Right atrium auricular region (tissue), 2 donors: ENCODE measurements at regions not wholly inside any gene's neighbourhood (a gene's known extent, or its start where the extent isn't known, plus 50 kb on each side); places are given as distances from the start of the nearest gene placed in this dataset.
A peak's percentile ranks its signal among the peaks of the same experiment; 100 is the strongest.

Experiments
- DNase-seq: peaks from one replicate; pipeline ENCODE4 v3.0.0-alpha.2; 2019; ENCODE audit warnings: low spot score
- H3K27ac ChIP-seq, 2 donors: fragments of 200-600 bp; sonication (generic); 1 replicate in 1 of 2; 2 replicates in 1 of 2; pipeline ENCODE4 v1.5.1; 2016 to 2019
- H3K27me3 ChIP-seq, 2 donors: fragments of 200-600 bp; sonication (generic); one replicate each; pipeline versions ENCODE4 v1.5.1 to v1.6.0; 2017 to 2019
- H3K36me3 ChIP-seq: fragments of 200-600 bp; sonication (generic); one replicate; pipeline ENCODE4 v1.5.1; 2016
- H3K4me1 ChIP-seq, 2 donors: fragments of 200-600 bp; sonication (generic); one replicate each; pipeline versions ENCODE4 v1.5.1 to v1.6.0; 2017 to 2019
- H3K4me3 ChIP-seq, 2 donors: fragments of 200-600 bp; sonication (generic); 1 replicate in 1 of 2; 2 replicates in 1 of 2; pipeline ENCODE4 v1.5.1; 2017 to 2019; ENCODE audit warnings: mild to moderate bottlenecking in 1 of 2, moderate library complexity in 1 of 2
- H3K9me3 ChIP-seq, 2 donors: fragments of 200-600 bp; sonication (generic); one replicate each; pipeline ENCODE4 v1.5.1; 2019
- TF ChIP-seq, protein P1 (sequence below), 2 donors: fragments of 200-600 bp; sonication (generic); IDR thresholded peaks; one replicate each; pipeline ENCODE4 v1.5.1; 2019; ENCODE audit warnings: antibody characterized with exemption in 2 of 2

DNA sequence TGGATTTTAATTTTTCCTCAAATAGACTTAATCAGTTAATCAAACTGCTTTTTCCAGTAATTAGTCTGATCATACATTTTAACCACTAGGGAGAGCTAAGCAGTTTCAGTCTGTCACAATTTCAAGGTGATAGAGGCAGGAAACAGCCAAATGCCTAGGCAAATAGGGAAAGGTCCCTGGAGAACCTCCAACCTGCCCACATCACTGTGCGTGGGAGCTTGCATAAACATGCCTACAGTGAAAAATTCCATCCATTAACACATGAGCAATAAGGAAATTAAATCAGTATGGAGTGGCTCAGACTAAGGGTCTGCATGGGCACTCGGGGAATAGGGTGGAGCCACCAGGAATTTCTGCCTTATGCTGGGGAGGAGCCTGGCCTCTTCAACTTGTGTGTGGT lies 74.6 kb downstream of the AASDHPPT start:
- Histone ChIP-seq H3K4me3 (no peak overlapping the region), H3K9me3 (no peaks in the 10 kb centered on the region), H3K27ac (no peak overlapping the region), H3K4me1 (no peaks in the 10 kb centered on the region), H3K36me3 (no peaks in the 10 kb centered on the region), H3K27me3 (no peaks in the 10 kb centered on the region)
- no peak for DNase-seq
- TF ChIP-seq, protein P1, sequence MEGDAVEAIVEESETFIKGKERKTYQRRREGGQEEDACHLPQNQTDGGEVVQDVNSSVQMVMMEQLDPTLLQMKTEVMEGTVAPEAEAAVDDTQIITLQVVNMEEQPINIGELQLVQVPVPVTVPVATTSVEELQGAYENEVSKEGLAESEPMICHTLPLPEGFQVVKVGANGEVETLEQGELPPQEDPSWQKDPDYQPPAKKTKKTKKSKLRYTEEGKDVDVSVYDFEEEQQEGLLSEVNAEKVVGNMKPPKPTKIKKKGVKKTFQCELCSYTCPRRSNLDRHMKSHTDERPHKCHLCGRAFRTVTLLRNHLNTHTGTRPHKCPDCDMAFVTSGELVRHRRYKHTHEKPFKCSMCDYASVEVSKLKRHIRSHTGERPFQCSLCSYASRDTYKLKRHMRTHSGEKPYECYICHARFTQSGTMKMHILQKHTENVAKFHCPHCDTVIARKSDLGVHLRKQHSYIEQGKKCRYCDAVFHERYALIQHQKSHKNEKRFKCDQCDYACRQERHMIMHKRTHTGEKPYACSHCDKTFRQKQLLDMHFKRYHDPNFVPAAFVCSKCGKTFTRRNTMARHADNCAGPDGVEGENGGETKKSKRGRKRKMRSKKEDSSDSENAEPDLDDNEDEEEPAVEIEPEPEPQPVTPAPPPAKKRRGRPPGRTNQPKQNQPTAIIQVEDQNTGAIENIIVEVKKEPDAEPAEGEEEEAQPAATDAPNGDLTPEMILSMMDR (IDR thresholded peaks at IDR 0.05) = no peak

DNA sequence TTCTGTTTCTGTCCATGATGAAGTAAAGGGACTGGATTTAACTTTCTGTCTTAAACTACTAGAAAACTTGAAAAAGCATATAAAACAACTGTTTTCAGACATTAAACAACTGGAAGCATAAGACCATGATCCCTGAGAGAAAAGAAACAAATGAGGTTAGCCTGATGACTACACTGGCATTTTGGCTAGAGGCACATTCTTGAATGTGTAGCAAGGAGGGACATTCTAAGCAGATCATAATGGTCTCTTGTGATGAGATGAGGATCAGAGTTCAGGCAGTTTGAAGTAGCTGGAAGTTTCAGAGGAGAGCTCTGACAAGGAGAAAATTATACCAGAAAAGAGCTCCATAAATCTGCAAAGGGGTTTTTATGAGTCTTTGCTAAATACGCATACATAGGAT lies 75.4 kb downstream of the AASDHPPT start:
- Histone ChIP-seq H3K27me3 (no peaks in the 10 kb centered on the region), H3K4me1 (no peaks in the 10 kb centered on the region), H3K9me3 (no peaks in the 10 kb centered on the region), H3K27ac (no peak overlapping the region), H3K4me3 (no peak overlapping the region), H3K36me3 (no peaks in the 10 kb centered on the region)
- no peak for DNase-seq
- TF ChIP-seq, protein P1 (IDR thresholded peaks at IDR 0.05) = no peak

DNA sequence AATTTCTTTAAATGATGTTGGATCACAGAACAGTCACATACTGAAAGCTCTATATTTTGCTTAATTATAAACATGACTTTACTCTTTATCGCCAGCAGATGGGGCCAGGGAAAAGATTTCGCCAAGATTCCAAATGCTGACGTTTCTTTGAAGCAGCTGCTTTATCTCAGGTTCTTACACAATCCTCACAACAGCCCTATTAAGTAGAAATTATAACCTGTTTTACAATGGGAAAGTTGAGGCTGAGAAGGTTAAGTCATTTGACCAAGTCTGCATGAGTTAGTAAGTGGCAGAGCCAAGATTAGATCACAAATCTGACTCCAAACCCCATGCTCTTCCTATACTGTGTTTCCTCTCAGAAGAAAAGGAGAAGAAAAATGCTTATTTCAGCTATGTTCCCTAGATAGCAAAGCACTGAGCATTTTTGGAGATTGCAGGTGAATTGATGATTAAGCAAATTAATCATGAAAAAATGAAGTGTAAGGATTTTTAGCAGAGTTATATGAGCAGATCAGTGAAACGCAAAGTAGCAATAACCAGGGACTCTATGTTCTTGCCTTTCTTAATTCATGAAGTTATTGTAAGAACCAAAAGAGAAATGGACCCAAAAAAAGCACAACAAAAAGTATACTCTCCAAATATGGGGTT lies 79.0 kb downstream of the AASDHPPT start:
- TF ChIP-seq, protein P1 (IDR thresholded peaks at IDR 0.05) = peak in 1 of 2 donors; percentile 50
- Histone ChIP-seq H3K4me1 (no peaks in the 10 kb centered on the region), H3K27ac (no peak overlapping the region), H3K36me3 (no peaks in the 10 kb centered on the region), H3K4me3 (no peak overlapping the region), H3K9me3 (no peaks in the 10 kb centered on the region), H3K27me3 (no peaks in the 10 kb centered on the region)
- DNase-seq = no peak

DNA sequence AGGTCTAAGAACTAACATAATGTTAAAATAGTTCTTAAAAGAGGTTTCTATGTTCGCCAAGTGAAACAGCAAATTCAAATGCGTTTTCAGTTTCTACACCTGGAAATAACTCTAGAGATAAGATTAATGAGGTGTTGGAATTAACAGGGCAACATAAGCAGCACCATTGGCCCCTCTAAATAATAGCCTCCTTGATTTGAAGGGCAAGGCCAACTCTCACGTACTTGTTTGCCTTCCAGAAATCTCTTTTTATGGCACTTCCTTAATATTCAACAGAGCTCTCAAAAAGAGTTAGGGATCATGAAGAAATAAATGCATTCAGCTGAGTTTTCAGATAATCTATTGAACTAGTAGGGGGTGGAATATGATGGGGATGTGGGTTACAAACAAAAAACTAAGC lies 80.9 kb downstream of the AASDHPPT start:
- Histone ChIP-seq H3K4me3 (no peak overlapping the region), H3K9me3 (no peaks in the 10 kb centered on the region), H3K36me3 (no peaks in the 10 kb centered on the region), H3K4me1 (no peaks in the 10 kb centered on the region), H3K27ac (no peak overlapping the region), H3K27me3 (no peaks in the 10 kb centered on the region)
- no peak for DNase-seq
- TF ChIP-seq, protein P1 (IDR thresholded peaks at IDR 0.05) = no peak

DNA sequence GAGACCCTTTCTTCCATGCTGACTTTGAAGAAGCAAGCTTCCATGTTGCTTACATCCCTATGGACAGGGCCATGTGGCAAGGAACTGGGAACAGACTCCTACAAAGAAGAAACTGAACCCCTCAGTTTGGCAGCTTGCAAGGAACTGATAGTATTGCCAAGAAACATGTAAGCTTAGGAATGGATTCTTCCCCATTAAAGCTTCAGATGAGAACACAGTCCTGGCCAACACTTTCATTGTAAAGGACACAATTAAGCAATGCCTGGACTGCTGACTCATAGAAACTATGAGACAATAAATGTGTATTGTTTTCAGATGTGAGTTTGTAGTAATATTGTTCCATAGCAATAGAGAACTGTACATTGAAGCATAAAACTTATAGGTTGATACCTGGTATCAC lies 82.4 kb downstream of the AASDHPPT start:
- TF ChIP-seq, protein P1 (IDR thresholded peaks at IDR 0.05) = no peak
- H3K27me3 ChIP-seq = no peaks in the 10 kb centered on the region
- DNase-seq = no peak
- H3K4me3 ChIP-seq = no peak overlapping the region
- no peak overlapping the region for H3K27ac ChIP-seq
- no peaks in the 10 kb centered on the region for H3K9me3 ChIP-seq
- no peaks in the 10 kb centered on the region for H3K4me1 ChIP-seq
- H3K36me3 ChIP-seq = no peaks in the 10 kb centered on the region

DNA sequence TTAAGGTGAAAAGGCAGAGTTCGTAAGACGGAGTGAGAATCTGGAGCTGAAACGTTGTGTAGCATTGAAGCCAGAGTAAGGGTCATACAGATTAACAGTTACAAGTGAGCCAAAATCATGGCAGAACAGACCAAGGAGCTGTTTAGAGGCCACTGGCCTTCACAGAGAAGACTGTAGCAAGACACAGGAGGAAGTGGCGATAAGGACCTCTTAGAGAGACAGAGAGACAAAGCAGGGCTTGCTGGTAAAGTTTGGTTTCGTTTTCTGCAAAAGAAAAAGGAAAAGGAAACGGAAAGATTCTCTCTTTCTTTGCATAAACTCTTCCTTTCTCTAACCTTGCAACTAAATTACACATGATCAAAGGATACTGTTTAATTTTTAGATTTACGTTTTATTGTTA lies 83.0 kb downstream of the AASDHPPT start:
- H3K36me3 ChIP-seq = no peaks in the 10 kb centered on the region
- H3K4me1 ChIP-seq = no peaks in the 10 kb centered on the region
- no peak for DNase-seq
- H3K4me3 ChIP-seq = no peak overlapping the region
- TF ChIP-seq, protein P1 (IDR thresholded peaks at IDR 0.05) = no peak
- H3K27ac ChIP-seq = no peak overlapping the region
- H3K9me3 ChIP-seq = no peaks in the 10 kb centered on the region
- H3K27me3 ChIP-seq = no peaks in the 10 kb centered on the region
